Amniotic epithelial cell (primary cell): ENCODE measurements at regions not wholly inside any gene's neighbourhood (a gene's known extent, or its start where the extent isn't known, plus 50 kb on each side); places are given as distances from the start of the nearest gene placed in this dataset.
"Not testable (repeated sequence)": the region's sequence is repeated elsewhere in the genome, so short reads cannot be mapped to it uniquely, and the experiment has no call there.

ENCODE experiments used
- DNase-seq: peaks from one replicate; pipeline ENCODE4 v3.0.0-alpha.2; 2010; ENCODE audit warnings: low read depth

GRCh38 chr20:22529150-22530019 is 55.0 kb downstream of the FOXA2 start:
- DNase-seq, result no peak

- no peak for DNase-seq
These were observed 57.8 kb downstream of the FOXA2 start for GRCh38 chr20:22526512-22527012.

- no peak for DNase-seq
These were observed 58.6 kb downstream of the FOXA2 start for GRCh38 chr20:22525821-22526220.

- no peak for DNase-seq
These were observed 59.1 kb downstream of the FOXA2 start for GRCh38 chr20:22525069-22525820.

GRCh38 chr20:22524393-22525015 is 59.9 kb downstream of the FOXA2 start:
- DNase-seq, result no peak

- no peak for DNase-seq
These were observed 60.6 kb downstream of the FOXA2 start for GRCh38 chr20:22523499-22524392.

GRCh38 chr20:22523128-22523498 is 61.3 kb downstream of the FOXA2 start:
- DNase-seq, result no peak

GRCh38 chr20:22522701-22523100 is 61.7 kb downstream of the FOXA2 start:
- no peak for DNase-seq

- DNase-seq, result not testable (repeated sequence)
These were observed 62.4 kb downstream of the FOXA2 start for GRCh38 chr20:22521940-22522339.

- no peak for DNase-seq
These were observed 64.0 kb downstream of the FOXA2 start for GRCh38 chr20:22520381-22520780.

- DNase-seq, result no peak
These were observed 69.1 kb downstream of the FOXA2 start for GRCh38 chr20:22515264-22515663.

GRCh38 chr20:22513574-22513973 is 70.8 kb downstream of the FOXA2 start:
- no peak for DNase-seq

- DNase-seq, result no peak
These were observed 71.4 kb downstream of the FOXA2 start for GRCh38 chr20:22512911-22513489.

GRCh38 chr20:22511943-22512910 is 72.1 kb downstream of the FOXA2 start:
- DNase-seq, result no peak

GRCh38 chr20:22509843-22510147 is 74.6 kb downstream of the FOXA2 start:
- DNase-seq, result no peak

GRCh38 chr20:22509090-22509842 is 75.1 kb downstream of the FOXA2 start:
- DNase-seq, result no peak

- DNase-seq, result no peak
These were observed 75.9 kb downstream of the FOXA2 start for GRCh38 chr20:22508426-22508825.

GRCh38 chr20:22507240-22507961 is 77.0 kb downstream of the FOXA2 start:
- DNase-seq, result no peak

GRCh38 chr20:22506827-22507226 is 77.5 kb downstream of the FOXA2 start:
- no peak for DNase-seq
